B cell (primary cell): ENCODE measurements at regions not wholly inside any gene's neighbourhood (a gene's known extent, or its start where the extent isn't known, plus 50 kb on each side); places are given as distances from the start of the nearest gene placed in this dataset.

ENCODE experiments used
- ATAC-seq: fragments of 200-7000 bp; cut with Tn5 transposase; one replicate; pipeline ENCODE4 v1.10.0; 2021; ENCODE audit warnings: low read depth, mild to moderate bottlenecking, moderate number of reproducible peaks, moderate library complexity
- CTCF ChIA-PET: fragments of 350-600 bp; sonication (Branson Sonifier 250); formaldehyde crosslinking; loops from one replicate; lab custom pipeline; 2021; ENCODE audit warnings: antibody characterized with exemption, inconsistent platforms; lab: Charles Lee
- POLR2A ChIA-PET: fragments of 350-600 bp; sonication (Branson Sonifier 250); formaldehyde crosslinking; loops from one replicate; lab custom pipeline; 2021; ENCODE audit warnings: antibody characterized with exemption; lab: Charles Lee
- DNase-seq: peaks from one replicate; pipeline ENCODE4 v3.0.0; 2013
- H2AFZ ChIP-seq: 2 replicates; pipeline ENCODE4 v1.6.1; 2012; ENCODE audit warnings: mild to moderate bottlenecking, low read depth, low read length; ENCODE audit not compliant: insufficient read depth, poor library complexity, severe bottlenecking
- H3K27ac ChIP-seq, 2 donors: 1 replicate in 1 of 2; 2 replicates in 1 of 2; pipeline ENCODE4 v1.5.1; 2012 to 2013; ENCODE audit warnings: low read length in 2 of 2, mild to moderate bottlenecking in 2 of 2, moderate library complexity in 1 of 2
- H3K27me3 ChIP-seq, 4 experiments: fragments of 200-600 bp in 1 of 4; sonication (generic) in 1 of 4; replicated peaks in 1 of 4; 1 replicate in 2 of 4; 2 replicates in 2 of 4; pipeline versions ENCODE4 v1.6.1 to v1.7.0; 2013 to 2016; ENCODE audit warnings: low read length in 3 of 4, mild to moderate bottlenecking in 2 of 4, mixed read lengths in 1 of 4, moderate library complexity in 1 of 4; ENCODE audit not compliant: insufficient read depth in 4 of 4, control insufficient read depth in 3 of 4; ENCODE audit errors: control extremely low read depth in 1 of 4
- H3K36me3 ChIP-seq, 2 experiments: replicated peaks in 1 of 2; 1 replicate in 1 of 2; 2 replicates in 1 of 2; pipeline versions ENCODE4 v1.6.1 to v1.7.1; 2013; ENCODE audit warnings: low read length in 1 of 2; ENCODE audit not compliant: insufficient read depth in 2 of 2, control insufficient read depth in 1 of 2; ENCODE audit errors: control extremely low read depth in 1 of 2, extremely low read depth in 1 of 2
- H3K4me1 ChIP-seq, 2 donors: fragments of 200-600 bp in 1 of 2; sonication (generic) in 1 of 2; 1 replicate in 1 of 2; 2 replicates in 1 of 2; pipeline versions ENCODE4 v1.5.1 to v1.6.1; 2013 to 2017; ENCODE audit warnings: low read length in 2 of 2; ENCODE audit not compliant: control insufficient read depth in 2 of 2, insufficient read depth in 2 of 2
- H3K4me2 ChIP-seq: replicated peaks from 2 replicates; pipeline ENCODE3; 2012; ENCODE audit warnings: mild to moderate bottlenecking, low read depth, low read length; ENCODE audit not compliant: poor library complexity, severe bottlenecking
- H3K4me3 ChIP-seq, 5 experiments: fragments of 200-600 bp in 1 of 5; sonication (generic) in 1 of 5; 1 replicate in 3 of 5; 2 replicates in 2 of 5; pipeline versions ENCODE4 v1.5.1 to v1.7.0; 2011 to 2016; ENCODE audit warnings: low read length in 4 of 5, mild to moderate bottlenecking in 4 of 5, low read depth in 2 of 5, control low read depth in 1 of 5, moderate library complexity in 1 of 5; ENCODE audit not compliant: insufficient read depth in 1 of 5; ENCODE audit errors: control extremely low read depth in 1 of 5, extremely low read depth in 1 of 5
- H3K79me2 ChIP-seq: fragments of 200-600 bp; sonication (generic); one replicate; pipeline ENCODE4 v1.6.0; 2016; ENCODE audit warnings: low read length; ENCODE audit not compliant: control insufficient read depth, insufficient read depth
- H3K9ac ChIP-seq: fragments of 200-600 bp; sonication (generic); 2 replicates; pipeline ENCODE4 v1.6.1; 2017; ENCODE audit warnings: mild to moderate bottlenecking, low read length, moderate library complexity
- H3K9me3 ChIP-seq, 3 donors: one replicate each; pipeline versions ENCODE4 v1.6.1 to v1.7.1; 2013; ENCODE audit warnings: low read length in 2 of 3; ENCODE audit not compliant: control insufficient read depth in 2 of 3, insufficient read depth in 1 of 3; ENCODE audit errors: control extremely low read depth in 1 of 3
- H4K20me1 ChIP-seq: 2 replicates; pipeline ENCODE4 v1.6.0; 2012; ENCODE audit warnings: mild to moderate bottlenecking, low read length; ENCODE audit not compliant: insufficient read depth, control insufficient read depth, poor library complexity, severe bottlenecking
- H3K27ac Mint-ChIP-seq: one replicate; pipeline ENCODE4 v1.8.0; 2021; ENCODE audit warnings: mixed read lengths
- H3K27me3 Mint-ChIP-seq: one replicate; pipeline ENCODE4 v1.8.0; 2021; ENCODE audit warnings: mixed read lengths
- H3K4me1 Mint-ChIP-seq: one replicate; pipeline ENCODE4 v1.8.0; 2021; ENCODE audit warnings: mixed read lengths
- H3K4me3 Mint-ChIP-seq: one replicate; pipeline ENCODE4 v1.8.0; 2021; ENCODE audit warnings: mixed read lengths
- H3K9me3 Mint-ChIP-seq: one replicate; pipeline ENCODE4 v1.8.0; 2022; ENCODE audit warnings: mixed read lengths; ENCODE audit not compliant: insufficient read depth
- EZH2 ChIP-seq: IDR thresholded peaks from 2 replicates; pipeline ENCODE4 v1.6.1; 2012; ENCODE audit warnings: borderline replicate concordance, low read depth, mild to moderate bottlenecking, moderate library complexity, low read length; ENCODE audit not compliant: insufficient read depth, poor library complexity, severe bottlenecking
- WGBS: methylation state at CpG from one replicate; pipeline ENCODE4 v1.1.5; 2013; ENCODE audit warnings: missing lambda C conversion rate; ENCODE audit not compliant: insufficient coverage; 5-methylcytosine and 5-hydroxymethylcytosine counted together
- intact Hi-C: fragments of 100-400 bp; cut with micrococcal nuclease; formaldehyde crosslinking; loops from one replicate; pipeline ENCODE4 v1.10.0; 2022
- TF ChIP-seq, protein P1 (sequence below): fragments of 200-600 bp; IDR thresholded peaks from one replicate; pipeline ENCODE4 v1.8.0; 2022; ENCODE audit warnings: antibody characterized with exemption, mild to moderate bottlenecking

DNA sequence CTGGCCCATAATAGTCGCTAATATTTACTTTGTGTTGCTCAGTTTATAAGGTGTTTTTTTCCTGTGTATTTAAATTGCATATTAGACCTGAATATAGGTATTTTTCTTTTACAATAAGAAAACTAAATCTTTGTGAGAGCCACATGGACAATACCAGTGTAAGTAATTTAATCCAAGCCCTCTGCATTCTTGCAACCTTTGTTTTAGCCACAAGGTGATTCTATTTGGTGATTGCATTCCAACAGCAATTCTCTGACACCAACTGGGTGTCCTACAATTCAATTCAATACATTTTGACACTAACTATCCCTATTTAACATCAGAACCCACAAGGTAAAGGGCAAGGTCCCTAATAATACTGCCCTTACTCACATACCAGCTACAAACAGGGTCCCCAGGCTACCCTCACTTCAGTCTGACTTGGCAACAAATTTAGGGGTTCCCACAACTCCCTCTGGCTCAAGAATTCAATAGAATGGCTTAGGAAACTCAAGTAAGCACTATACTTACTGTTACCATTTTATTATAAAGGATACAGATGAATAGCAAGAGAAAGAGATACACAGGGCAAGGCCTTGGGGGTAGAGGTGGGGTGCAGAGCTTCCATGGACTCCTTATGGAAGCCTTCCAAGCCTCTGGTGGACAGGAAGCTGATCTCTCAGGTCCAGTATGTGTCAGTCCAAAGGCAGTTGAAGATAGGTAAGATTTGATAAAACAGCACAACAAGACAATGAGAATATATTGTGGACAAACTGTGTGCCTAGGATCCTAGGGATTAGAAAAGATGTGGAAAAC lies 169.3 kb downstream of the CD83 start:
- Histone ChIP-seq H3K4me2 (no peak overlapping the region), H3K9me3 (no peaks in the 10 kb centered on the region)

DNA sequence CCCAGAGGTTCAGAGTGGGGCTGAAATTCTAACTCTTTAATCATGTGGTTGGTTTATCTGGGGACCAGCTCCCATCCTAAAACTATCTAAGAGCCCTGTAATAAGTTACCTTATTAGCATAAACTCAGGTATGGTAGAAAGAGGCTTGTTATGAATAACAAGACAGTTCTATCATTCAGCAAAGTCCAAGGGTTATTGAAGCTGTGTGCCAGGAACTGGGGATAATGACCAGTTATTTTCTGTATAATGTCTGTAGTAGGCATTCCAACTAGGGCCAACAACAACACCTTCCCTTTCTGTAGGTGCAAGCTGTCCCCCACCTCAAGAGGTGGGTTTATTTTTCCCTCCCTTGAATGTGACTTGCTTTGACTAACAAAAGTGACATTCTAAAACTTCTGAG lies 170.1 kb downstream of the CD83 start:
- Histone ChIP-seq H3K79me2 (no peaks in the 10 kb centered on the region), H3K4me3 (no peak overlapping the region), H3K9me3 (no peaks in the 10 kb centered on the region), H3K36me3 (no peaks in the 10 kb centered on the region), H2AFZ (no peak overlapping the region), H3K9ac (no peak overlapping the region), H4K20me1 (no peaks in the 10 kb centered on the region), H3K27me3 (no peaks in the 10 kb centered on the region), H3K4me1 (peaks cover 12% of the 10 kb centered on the region in 2 donors), H3K27ac (no peak overlapping the region), H3K4me2 (no peak overlapping the region)
- H3K27me3 Mint-ChIP-seq = no peaks in the 10 kb centered on the region
- ATAC-seq = no peak
- H3K9me3 Mint-ChIP-seq = no peaks in the 10 kb centered on the region
- ChIA-PET CTCF (no interaction called here), POLR2A (no interaction called here)
- intact Hi-C loops = no loop called here
- H3K27ac Mint-ChIP-seq = no peak overlapping the region
- no peak overlapping the region for H3K4me3 Mint-ChIP-seq
- DNase-seq = no peak
- H3K4me1 Mint-ChIP-seq = peaks cover 27% of the 10 kb centered on the region
- TF ChIP-seq EZH2 = no peak
- TF ChIP-seq, protein P1, sequence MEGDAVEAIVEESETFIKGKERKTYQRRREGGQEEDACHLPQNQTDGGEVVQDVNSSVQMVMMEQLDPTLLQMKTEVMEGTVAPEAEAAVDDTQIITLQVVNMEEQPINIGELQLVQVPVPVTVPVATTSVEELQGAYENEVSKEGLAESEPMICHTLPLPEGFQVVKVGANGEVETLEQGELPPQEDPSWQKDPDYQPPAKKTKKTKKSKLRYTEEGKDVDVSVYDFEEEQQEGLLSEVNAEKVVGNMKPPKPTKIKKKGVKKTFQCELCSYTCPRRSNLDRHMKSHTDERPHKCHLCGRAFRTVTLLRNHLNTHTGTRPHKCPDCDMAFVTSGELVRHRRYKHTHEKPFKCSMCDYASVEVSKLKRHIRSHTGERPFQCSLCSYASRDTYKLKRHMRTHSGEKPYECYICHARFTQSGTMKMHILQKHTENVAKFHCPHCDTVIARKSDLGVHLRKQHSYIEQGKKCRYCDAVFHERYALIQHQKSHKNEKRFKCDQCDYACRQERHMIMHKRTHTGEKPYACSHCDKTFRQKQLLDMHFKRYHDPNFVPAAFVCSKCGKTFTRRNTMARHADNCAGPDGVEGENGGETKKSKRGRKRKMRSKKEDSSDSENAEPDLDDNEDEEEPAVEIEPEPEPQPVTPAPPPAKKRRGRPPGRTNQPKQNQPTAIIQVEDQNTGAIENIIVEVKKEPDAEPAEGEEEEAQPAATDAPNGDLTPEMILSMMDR = no peak

More for the DNA sequence above, 169.3 kb downstream of the CD83 start:
- peaks cover 24% of the 10 kb centered on the region for H3K4me1 Mint-ChIP-seq
- H3K9ac ChIP-seq = no peak overlapping the region
- no peaks in the 10 kb centered on the region for H3K36me3 ChIP-seq
- no peaks in the 10 kb centered on the region for H3K27me3 ChIP-seq
- intact Hi-C loops = no loop called here
- no peak overlapping the region for H2AFZ ChIP-seq
- H3K27ac ChIP-seq = no peak overlapping the region
- H3K9me3 Mint-ChIP-seq = no peaks in the 10 kb centered on the region
- H3K27ac Mint-ChIP-seq = no peak overlapping the region
- ATAC-seq = no peak
- H3K4me3 Mint-ChIP-seq = no peak overlapping the region
- WGBS = no CpG with 5 or more reads among the region's 1 CpG
- H3K4me3 ChIP-seq = no peak overlapping the region
- H3K4me1 ChIP-seq = peaks cover 12% of the 10 kb centered on the region in 2 donors
- TF ChIP-seq, protein P1 = no peak
- no peak for TF ChIP-seq EZH2
- POLR2A ChIA-PET = no interaction called here
- DNase-seq = no peak
- H4K20me1 ChIP-seq = no peaks in the 10 kb centered on the region
- CTCF ChIA-PET = interaction anchor here (0.5 kb wide), 1 partner anchor 301 kb away, joined by 3 read pairs; no protein-coding TSS in a partner anchor
- H3K27me3 Mint-ChIP-seq = no peaks in the 10 kb centered on the region
- no peaks in the 10 kb centered on the region for H3K79me2 ChIP-seq
